ENCODE measurements at regions not wholly inside any gene's neighbourhood (a gene's known extent, or its start where the extent isn't known, plus 50 kb on each side); places are given as distances from the start of the nearest gene placed in this dataset.

GRCh38 chr4:63937961-63938360 lies 471.3 kb downstream of the TECRL start:
- TF ChIP-seq POLR2A (IDR thresholded peaks at IDR 0.05; ENCODE audit: low read length) = no peak
- TF ChIP-seq GATA1 (IDR thresholded peaks at IDR 0.05; ENCODE audit: low read depth, low read length) = no peak

Measured in erythroblast (primary cell).